SK-N-SH (cell line): ENCODE measurements at regions not wholly inside any gene's neighbourhood (a gene's known extent, or its start where the extent isn't known, plus 50 kb on each side); places are given as distances from the start of the nearest gene placed in this dataset.

Source experiments
- CTCF ChIA-PET: fragments of 300-600, 350-600 bp; formaldehyde crosslinking; extraction: SDS; loops from one replicate; lab custom pipeline; 2021; lab: Yijun Ruan, JAX
- POLR2A ChIA-PET: fragments of 350-600 bp; sonication (Branson Sonifier 250); formaldehyde crosslinking; extraction: SDS; loops from one replicate; lab custom pipeline; 2020; ENCODE audit warnings: antibody characterized with exemption, inconsistent platforms; lab: Yijun Ruan, JAX
- DNase-seq: peaks from one replicate; pipeline ENCODE4 v3.0.0; 2012
- H2AFZ ChIP-seq: fragments of 200-600 bp; sonication (generic); 2 replicates; pipeline ENCODE4 v1.8.1; 2016; ENCODE audit warnings: antibody characterized with exemption, mild to moderate bottlenecking, low read depth
- H3F3A ChIP-seq: fragments of 200-600 bp; sonication (generic); replicated peaks from 2 replicates; pipeline ENCODE3; 2016; ENCODE audit warnings: antibody characterized with exemption, mild to moderate bottlenecking; ENCODE audit not compliant: insufficient read depth
- H3K27ac ChIP-seq, 2 experiments: fragments of 200-500 bp in 1 of 2; fragments of 200-600 bp in 1 of 2; sonication (Bioruptor generic) in 1 of 2; sonication (generic), shearing (Covaris generic) in 1 of 2; 2 replicates each; pipeline versions ENCODE4 v1.5.1 to v1.6.1; 2014 to 2016; ENCODE audit warnings: low read depth in 2 of 2, inconsistent platforms in 1 of 2, low read length in 1 of 2, mild to moderate bottlenecking in 1 of 2, mixed read lengths in 1 of 2
- H3K27me3 ChIP-seq: fragments of 200-600 bp; sonication (generic), shearing (Covaris generic); 2 replicates; pipeline ENCODE4 v1.6.1; 2016; ENCODE audit warnings: mixed run types; ENCODE audit not compliant: insufficient read depth
- H3K36me3 ChIP-seq, 2 experiments: fragments of 200-500 bp in 1 of 2; fragments of 200-600 bp in 1 of 2; sonication (Bioruptor generic) in 1 of 2; sonication (generic) in 1 of 2; replicated peaks in 1 of 2; 2 replicates each; pipeline versions ENCODE3 to v1.5.1; 2014 to 2016; ENCODE audit warnings: low read length in 1 of 2, mild to moderate bottlenecking in 1 of 2; ENCODE audit not compliant: insufficient read depth in 2 of 2, control insufficient read depth in 1 of 2
- H3K4me1 ChIP-seq, 2 experiments: fragments of 200-500 bp in 1 of 2; fragments of 200-600 bp in 1 of 2; sonication (Bioruptor generic) in 1 of 2; sonication (generic), shearing (Covaris generic) in 1 of 2; 2 replicates each; pipeline versions ENCODE4 v1.5.1 to v1.6.1; 2014 to 2016; ENCODE audit warnings: low read depth in 1 of 2, low read length in 1 of 2, mixed run types in 1 of 2; ENCODE audit not compliant: insufficient read depth in 2 of 2, control insufficient read depth in 1 of 2
- H3K4me2 ChIP-seq: fragments of 200-600 bp; sonication (generic), shearing (Covaris generic); 2 replicates; pipeline ENCODE4 v1.6.1; 2017; ENCODE audit warnings: mixed run types
- H3K4me3 ChIP-seq, 2 experiments: fragments of 200-500 bp in 1 of 2; fragments of 200-600 bp in 1 of 2; sonication (Bioruptor generic) in 1 of 2; sonication (generic), shearing (Covaris generic) in 1 of 2; 2 replicates each; pipeline versions ENCODE4 v1.5.1 to v1.8.1; 2014 to 2016; ENCODE audit warnings: low read depth in 2 of 2, inconsistent platforms in 1 of 2, low read length in 1 of 2, mild to moderate bottlenecking in 1 of 2, mixed read lengths in 1 of 2, moderate library complexity in 1 of 2
- H3K79me2 ChIP-seq: fragments of 200-600 bp; sonication (generic); 2 replicates; pipeline ENCODE4 v1.8.1; 2017; ENCODE audit warnings: mild to moderate bottlenecking; ENCODE audit not compliant: insufficient read depth
- H3K9ac ChIP-seq: fragments of 200-600 bp; sonication (generic); 2 replicates; pipeline ENCODE4 v1.6.1; 2017; ENCODE audit warnings: mixed run types
- H3K9me2 ChIP-seq: fragments of 200-600 bp; sonication (generic); 2 replicates; pipeline ENCODE4 v1.6.1; 2017; ENCODE audit warnings: mixed run types
- H3K9me3 ChIP-seq: fragments of 200-600 bp; sonication (generic); 2 replicates; pipeline ENCODE4 v1.6.1; 2017; ENCODE audit warnings: mixed run types, mild to moderate bottlenecking, moderate library complexity
- H4K20me1 ChIP-seq: fragments of 200-600 bp; sonication (generic); 2 replicates; pipeline ENCODE4 v1.6.1; 2017; ENCODE audit warnings: mild to moderate bottlenecking, mixed run types; ENCODE audit not compliant: insufficient read depth
- ELF1 ChIP-seq: IDR thresholded peaks from 2 replicates; pipeline ENCODE4 v1.4.0; 2012
- EP300 ChIP-seq, 2 experiments: IDR thresholded peaks; 2 replicates each; pipeline versions ENCODE4 v1.4.0 to v1.6.1; 2012; ENCODE audit warnings: borderline replicate concordance in 1 of 2, low read depth in 1 of 2, low read length in 1 of 2
- EZH2phosphoT487 ChIP-seq: fragments of 200-600 bp; sonication (generic); IDR thresholded peaks from 2 replicates; pipeline ENCODE4 v1.6.1; 2017; ENCODE audit warnings: low read depth, mixed run types, mild to moderate bottlenecking, antibody characterized with exemption, moderate library complexity, borderline replicate concordance
- FOSL2 ChIP-seq: IDR thresholded peaks from 2 replicates; pipeline ENCODE4 v1.4.0; 2012; ENCODE audit warnings: low read depth, mild to moderate bottlenecking, moderate library complexity, borderline replicate concordance
- FOXM1 ChIP-seq: IDR thresholded peaks from 2 replicates; pipeline ENCODE4 v1.4.0; 2012; ENCODE audit warnings: low read depth, mild to moderate bottlenecking
- MAX ChIP-seq: IDR thresholded peaks from 2 replicates; pipeline ENCODE4 v1.4.0; 2012; ENCODE audit warnings: low read depth
- MEF2A ChIP-seq: IDR thresholded peaks from 2 replicates; pipeline ENCODE4 v1.4.0; 2012; ENCODE audit warnings: low read depth, borderline replicate concordance
- MXI1 ChIP-seq: IDR thresholded peaks from 2 replicates; pipeline ENCODE4 v1.6.1; 2012; ENCODE audit warnings: mild to moderate bottlenecking, low read depth, low read length, improper control_type of control experiment
- NFIC ChIP-seq: IDR thresholded peaks from 2 replicates; pipeline ENCODE4 v1.4.0; 2012; ENCODE audit warnings: borderline replicate concordance
- NRF1 ChIP-seq: IDR thresholded peaks from 2 replicates; pipeline ENCODE4 v1.6.1; 2012; ENCODE audit warnings: low read depth, mild to moderate bottlenecking, low read length
- PBX3 ChIP-seq: IDR thresholded peaks from 2 replicates; pipeline ENCODE4; 2012
- POLR2AphosphoS5 ChIP-seq: IDR thresholded peaks from 2 replicates; pipeline ENCODE4 v1.6.1; 2012; ENCODE audit warnings: low read depth, low read length
- RAD21 ChIP-seq: IDR thresholded peaks from 2 replicates; pipeline ENCODE4 v1.6.1; 2012; ENCODE audit warnings: mild to moderate bottlenecking, low read length
- REST ChIP-seq: IDR thresholded peaks from 2 replicates; pipeline ENCODE4 v1.6.1; 2012; ENCODE audit warnings: mild to moderate bottlenecking, low read depth, low read length, moderate library complexity
- SIN3A ChIP-seq: IDR thresholded peaks from 2 replicates; pipeline ENCODE4 v1.6.1; 2012; ENCODE audit warnings: low read depth, mild to moderate bottlenecking, low read length, moderate library complexity, borderline replicate concordance
- TAF1 ChIP-seq: IDR thresholded peaks from 2 replicates; pipeline ENCODE4 v1.6.1; 2012; ENCODE audit warnings: low read depth, mild to moderate bottlenecking, low read length, moderate library complexity, borderline replicate concordance
- TCF12 ChIP-seq: IDR thresholded peaks from 2 replicates; pipeline ENCODE4 v1.4.0; 2012
- USF1 ChIP-seq: IDR thresholded peaks from 2 replicates; pipeline ENCODE4 v1.4.0; 2012; ENCODE audit warnings: low read depth, borderline replicate concordance
- YY1 ChIP-seq: IDR thresholded peaks from 2 replicates; pipeline ENCODE4 v1.4.0; 2012; ENCODE audit warnings: low read depth, mild to moderate bottlenecking
- ZBTB33 ChIP-seq: IDR thresholded peaks from 2 replicates; pipeline ENCODE4 v1.4.0; 2012; ENCODE audit warnings: low read depth, borderline replicate concordance
- WGBS: methylation state at CpG from one replicate; pipeline ENCODE4 v1.1.6; 2017; ENCODE audit warnings: low lambda C conversion rate; 5-methylcytosine and 5-hydroxymethylcytosine counted together

- Histone ChIP-seq H3F3A (no peaks in the 10 kb centered on the region), H3K4me1 (peaks cover 0 to 5% of the 10 kb centered on the region in 2 experiments; a peak in 1 of 4 replicates), H3K27me3 (no peaks in the 10 kb centered on the region), H3K36me3 (no peaks in the 10 kb centered on the region), H3K4me2 (no peak overlapping the region), H3K9me3 (no peaks in the 10 kb centered on the region), H3K27ac (no peak overlapping the region), H3K79me2 (no peaks in the 10 kb centered on the region), H2AFZ (no peak overlapping the region), H3K4me3 (no peak overlapping the region), H3K9ac (no peak overlapping the region), H3K9me2 (no peaks in the 10 kb centered on the region), H4K20me1 (no peaks in the 10 kb centered on the region)
- POLR2A ChIA-PET, result no interaction called here
- DNase-seq, result no peak
- TF ChIP-seq ELF1 (no peak), ZBTB33 (no peak), NRF1 (no peak), MEF2A (no peak), EP300 (IDR thresholded peaks at IDR 0.05; ENCODE audit: borderline replicate concordance in 1 of 2, low read depth in 1 of 2, low read length in 1 of 2) (no peak), TCF12 (no peak), REST (no peak), USF1 (no peak)
- CTCF ChIA-PET, result no interaction called here
Measured at GRCh38 chr14:38553586-38553985, 297.7 kb upstream of the CLEC14A start.

- peaks cover 0 to 5% of the 10 kb centered on the region in 2 experiments; a peak in 1 of 4 replicates for H3K4me1 ChIP-seq
- no peak for DNase-seq
- no peak overlapping the region for H3K4me2 ChIP-seq
- no peaks in the 10 kb centered on the region for H3K36me3 ChIP-seq
- H3K4me3 ChIP-seq, result no peak overlapping the region
- no peaks in the 10 kb centered on the region for H3K27me3 ChIP-seq
- H3K79me2 ChIP-seq, result no peaks in the 10 kb centered on the region
- H4K20me1 ChIP-seq, result no peaks in the 10 kb centered on the region
- no peak overlapping the region for H3K9ac ChIP-seq
- H3K9me2 ChIP-seq, result no peaks in the 10 kb centered on the region
- ChIA-PET CTCF (no interaction called here), POLR2A (no interaction called here)
- H3F3A ChIP-seq, result no peaks in the 10 kb centered on the region
- 29% methylated on average over 4 of the region's 4 CpGs for WGBS
- H3K27ac ChIP-seq, result no peak overlapping the region
- no peak overlapping the region for H2AFZ ChIP-seq
- H3K9me3 ChIP-seq, result no peaks in the 10 kb centered on the region
- TF ChIP-seq SIN3A, result no peak
- no peak for TF ChIP-seq FOXM1
- TF ChIP-seq ELF1, result no peak
- no peak for TF ChIP-seq ZBTB33
- TF ChIP-seq YY1, result no peak
- no peak for TF ChIP-seq MAX
- TF ChIP-seq POLR2AphosphoS5, result no peak
- no peak for TF ChIP-seq MXI1
- no peak for TF ChIP-seq FOSL2
- no peak for TF ChIP-seq EZH2phosphoT487
- TF ChIP-seq NFIC, result no peak
- no peak for TF ChIP-seq RAD21
- TF ChIP-seq PBX3, result no peak
- no peak for TF ChIP-seq TAF1
Measured at GRCh38 chr14:38549564-38549963, 293.7 kb upstream of the CLEC14A start.
